SK-N-SH (cell line): ENCODE measurements at regions not wholly inside any gene's neighbourhood (a gene's known extent, or its start where the extent isn't known, plus 50 kb on each side); places are given as distances from the start of the nearest gene placed in this dataset.

Source experiments
- CTCF ChIA-PET: fragments of 300-600, 350-600 bp; formaldehyde crosslinking; extraction: SDS; loops from one replicate; lab custom pipeline; 2021; lab: Yijun Ruan, JAX
- POLR2A ChIA-PET: fragments of 350-600 bp; sonication (Branson Sonifier 250); formaldehyde crosslinking; extraction: SDS; loops from one replicate; lab custom pipeline; 2020; ENCODE audit warnings: antibody characterized with exemption, inconsistent platforms; lab: Yijun Ruan, JAX
- DNase-seq: peaks from one replicate; pipeline ENCODE4 v3.0.0; 2012
- H2AFZ ChIP-seq: fragments of 200-600 bp; sonication (generic); 2 replicates; pipeline ENCODE4 v1.8.1; 2016; ENCODE audit warnings: antibody characterized with exemption, mild to moderate bottlenecking, low read depth
- H3F3A ChIP-seq: fragments of 200-600 bp; sonication (generic); replicated peaks from 2 replicates; pipeline ENCODE3; 2016; ENCODE audit warnings: antibody characterized with exemption, mild to moderate bottlenecking; ENCODE audit not compliant: insufficient read depth
- H3K27ac ChIP-seq, 2 experiments: fragments of 200-500 bp in 1 of 2; fragments of 200-600 bp in 1 of 2; sonication (Bioruptor generic) in 1 of 2; sonication (generic), shearing (Covaris generic) in 1 of 2; 2 replicates each; pipeline versions ENCODE4 v1.5.1 to v1.6.1; 2014 to 2016; ENCODE audit warnings: low read depth in 2 of 2, inconsistent platforms in 1 of 2, low read length in 1 of 2, mild to moderate bottlenecking in 1 of 2, mixed read lengths in 1 of 2
- H3K27me3 ChIP-seq: fragments of 200-600 bp; sonication (generic), shearing (Covaris generic); 2 replicates; pipeline ENCODE4 v1.6.1; 2016; ENCODE audit warnings: mixed run types; ENCODE audit not compliant: insufficient read depth
- H3K36me3 ChIP-seq, 2 experiments: fragments of 200-500 bp in 1 of 2; fragments of 200-600 bp in 1 of 2; sonication (Bioruptor generic) in 1 of 2; sonication (generic) in 1 of 2; replicated peaks in 1 of 2; 2 replicates each; pipeline versions ENCODE3 to v1.5.1; 2014 to 2016; ENCODE audit warnings: low read length in 1 of 2, mild to moderate bottlenecking in 1 of 2; ENCODE audit not compliant: insufficient read depth in 2 of 2, control insufficient read depth in 1 of 2
- H3K4me1 ChIP-seq, 2 experiments: fragments of 200-500 bp in 1 of 2; fragments of 200-600 bp in 1 of 2; sonication (Bioruptor generic) in 1 of 2; sonication (generic), shearing (Covaris generic) in 1 of 2; 2 replicates each; pipeline versions ENCODE4 v1.5.1 to v1.6.1; 2014 to 2016; ENCODE audit warnings: low read depth in 1 of 2, low read length in 1 of 2, mixed run types in 1 of 2; ENCODE audit not compliant: insufficient read depth in 2 of 2, control insufficient read depth in 1 of 2
- H3K4me2 ChIP-seq: fragments of 200-600 bp; sonication (generic), shearing (Covaris generic); 2 replicates; pipeline ENCODE4 v1.6.1; 2017; ENCODE audit warnings: mixed run types
- H3K4me3 ChIP-seq, 2 experiments: fragments of 200-500 bp in 1 of 2; fragments of 200-600 bp in 1 of 2; sonication (Bioruptor generic) in 1 of 2; sonication (generic), shearing (Covaris generic) in 1 of 2; 2 replicates each; pipeline versions ENCODE4 v1.5.1 to v1.8.1; 2014 to 2016; ENCODE audit warnings: low read depth in 2 of 2, inconsistent platforms in 1 of 2, low read length in 1 of 2, mild to moderate bottlenecking in 1 of 2, mixed read lengths in 1 of 2, moderate library complexity in 1 of 2
- H3K79me2 ChIP-seq: fragments of 200-600 bp; sonication (generic); 2 replicates; pipeline ENCODE4 v1.8.1; 2017; ENCODE audit warnings: mild to moderate bottlenecking; ENCODE audit not compliant: insufficient read depth
- H3K9ac ChIP-seq: fragments of 200-600 bp; sonication (generic); 2 replicates; pipeline ENCODE4 v1.6.1; 2017; ENCODE audit warnings: mixed run types
- H3K9me2 ChIP-seq: fragments of 200-600 bp; sonication (generic); 2 replicates; pipeline ENCODE4 v1.6.1; 2017; ENCODE audit warnings: mixed run types
- H3K9me3 ChIP-seq: fragments of 200-600 bp; sonication (generic); 2 replicates; pipeline ENCODE4 v1.6.1; 2017; ENCODE audit warnings: mixed run types, mild to moderate bottlenecking, moderate library complexity
- H4K20me1 ChIP-seq: fragments of 200-600 bp; sonication (generic); 2 replicates; pipeline ENCODE4 v1.6.1; 2017; ENCODE audit warnings: mild to moderate bottlenecking, mixed run types; ENCODE audit not compliant: insufficient read depth
- ELF1 ChIP-seq: IDR thresholded peaks from 2 replicates; pipeline ENCODE4 v1.4.0; 2012
- GABPA ChIP-seq: IDR thresholded peaks from 2 replicates; pipeline ENCODE4 v1.4.0; 2012; ENCODE audit warnings: low read depth, mild to moderate bottlenecking
- IRF3 ChIP-seq: fragments of 150-350 bp; IDR thresholded peaks from 2 replicates; pipeline ENCODE4 v1.6.1; 2016; ENCODE audit warnings: mild to moderate bottlenecking, low read depth, low read length
- MXI1 ChIP-seq: IDR thresholded peaks from 2 replicates; pipeline ENCODE4 v1.6.1; 2012; ENCODE audit warnings: mild to moderate bottlenecking, low read depth, low read length, improper control_type of control experiment
- NRF1 ChIP-seq: IDR thresholded peaks from 2 replicates; pipeline ENCODE4 v1.6.1; 2012; ENCODE audit warnings: low read depth, mild to moderate bottlenecking, low read length
- REST ChIP-seq: IDR thresholded peaks from 2 replicates; pipeline ENCODE4 v1.6.1; 2012; ENCODE audit warnings: mild to moderate bottlenecking, low read depth, low read length, moderate library complexity
- RXRA ChIP-seq: IDR thresholded peaks from 2 replicates; pipeline ENCODE4 v1.4.0; 2012; ENCODE audit warnings: low read depth, mild to moderate bottlenecking, borderline replicate concordance
- USF1 ChIP-seq: IDR thresholded peaks from 2 replicates; pipeline ENCODE4 v1.4.0; 2012; ENCODE audit warnings: low read depth, borderline replicate concordance
- WGBS: methylation state at CpG from one replicate; pipeline ENCODE4 v1.1.6; 2017; ENCODE audit warnings: low lambda C conversion rate; 5-methylcytosine and 5-hydroxymethylcytosine counted together

- TF ChIP-seq RXRA (no peak), USF1 (no peak), IRF3 (no peak)
Observed at GRCh38 chr1:14098294-14098913, 398.4 kb downstream of the PRDM2 start (continued).

GRCh38 chr1:14100444-14100843, 400.5 kb downstream of the PRDM2 start:
- POLR2A ChIA-PET = no interaction called here

More at GRCh38 chr1:14100444-14100843, 400.5 kb downstream of the PRDM2 start:
- H3K9me2 ChIP-seq = no peaks in the 10 kb centered on the region
- H3K4me3 ChIP-seq = no peak overlapping the region
- no peaks in the 10 kb centered on the region for H4K20me1 ChIP-seq
- no peak overlapping the region for H2AFZ ChIP-seq
- DNase-seq = no peak
- no peaks in the 10 kb centered on the region for H3K36me3 ChIP-seq
- no peaks in the 10 kb centered on the region for H3K4me1 ChIP-seq
- no peaks in the 10 kb centered on the region for H3K79me2 ChIP-seq
- no peaks in the 10 kb centered on the region for H3K9me3 ChIP-seq
- no peak overlapping the region for H3K4me2 ChIP-seq
- CTCF ChIA-PET = interaction anchor here (1.0 to 3.0 kb wide), 2 partner anchors 20 to 946 kb away, joined by 3 to 12 read pairs; no protein-coding TSS in a partner anchor
- no peak overlapping the region for H3K9ac ChIP-seq
- H3K27me3 ChIP-seq = no peaks in the 10 kb centered on the region
- no peak overlapping the region for H3K27ac ChIP-seq
- TF ChIP-seq GABPA (no peak), REST (no peak), ELF1 (no peak), USF1 (no peak), NRF1 (no peak), MXI1 (no peak)
- no peaks in the 10 kb centered on the region for H3F3A ChIP-seq
- WGBS = no CpG with 5 or more reads among the region's 1 CpG
